CD14-positive monocyte (primary cell): ENCODE measurements at regions not wholly inside any gene's neighbourhood (a gene's known extent, or its start where the extent isn't known, plus 50 kb on each side); places are given as distances from the start of the nearest gene placed in this dataset.

Experiments used
- DNase-seq, 3 donors: peaks; one replicate each; pipeline ENCODE4 v3.0.0-alpha.2; 2011 to 2022
- H2AFZ ChIP-seq: 2 replicates; pipeline ENCODE4 v1.6.0; 2012; ENCODE audit warnings: mild to moderate bottlenecking, low read depth, low read length, inconsistent platforms; ENCODE audit not compliant: insufficient read depth, poor library complexity, severe bottlenecking
- H3K27ac ChIP-seq, 2 donors: 1 replicate in 1 of 2; 2 replicates in 1 of 2; pipeline ENCODE4 v1.5.1; 2012 to 2013; ENCODE audit warnings: low read length in 2 of 2, control low read depth in 1 of 2, inconsistent platforms in 1 of 2, low read depth in 1 of 2, mild to moderate bottlenecking in 1 of 2
- H3K27me3 ChIP-seq, 2 donors: one replicate each; pipeline versions ENCODE4 v1.6.0 to v1.6.1; 2011 to 2013; ENCODE audit warnings: low read length in 2 of 2; ENCODE audit not compliant: control insufficient read depth in 2 of 2, insufficient read depth in 2 of 2
- H3K36me3 ChIP-seq, 2 donors: replicated peaks in 1 of 2; 1 replicate in 1 of 2; 2 replicates in 1 of 2; pipeline versions ENCODE4 v1.5.1 to v1.6.1; 2012 to 2013; ENCODE audit warnings: low read length in 2 of 2, control low read depth in 1 of 2, inconsistent platforms in 1 of 2, mild to moderate bottlenecking in 1 of 2; ENCODE audit not compliant: insufficient read depth in 2 of 2, control insufficient read depth in 1 of 2
- H3K4me1 ChIP-seq, 2 donors: 1 replicate in 1 of 2; 2 replicates in 1 of 2; pipeline versions ENCODE4 v1.5.1 to v1.6.1; 2012 to 2013; ENCODE audit warnings: low read length in 2 of 2, control low read depth in 1 of 2, inconsistent platforms in 1 of 2, mild to moderate bottlenecking in 1 of 2, moderate library complexity in 1 of 2; ENCODE audit not compliant: insufficient read depth in 2 of 2, control insufficient read depth in 1 of 2
- H3K4me2 ChIP-seq: replicated peaks from 2 replicates; pipeline ENCODE3; 2012; ENCODE audit warnings: low read length, moderate library complexity, mild to moderate bottlenecking; ENCODE audit not compliant: poor library complexity, severe bottlenecking; ENCODE audit errors: extremely low read depth
- H3K4me3 ChIP-seq, 3 experiments: fragments of 200-600 bp in 1 of 3; sonication (generic) in 1 of 3; replicated peaks in 1 of 3; 1 replicate in 2 of 3; 2 replicates in 1 of 3; pipeline ENCODE4 v1.5.1; 2011 to 2013; ENCODE audit warnings: low read length in 3 of 3, mild to moderate bottlenecking in 3 of 3, control low read depth in 2 of 3, low read depth in 2 of 3, inconsistent platforms in 1 of 3, moderate library complexity in 1 of 3
- H3K79me2 ChIP-seq: 2 replicates; pipeline ENCODE4 v1.6.0; 2012; ENCODE audit warnings: mild to moderate bottlenecking, control low read depth, inconsistent platforms, low read length, moderate library complexity; ENCODE audit not compliant: insufficient read depth
- H3K9ac ChIP-seq: 2 replicates; pipeline ENCODE4 v1.6.0; 2017; ENCODE audit warnings: low read length, mild to moderate bottlenecking; ENCODE audit not compliant: insufficient read depth, poor library complexity, severe bottlenecking
- H3K9me3 ChIP-seq, 2 donors: replicated peaks in 1 of 2; 1 replicate in 1 of 2; 2 replicates in 1 of 2; pipeline versions ENCODE4 v1.5.1 to v1.6.1; 2012 to 2013; ENCODE audit warnings: low read length in 2 of 2, control low read depth in 1 of 2; ENCODE audit not compliant: control insufficient read depth in 1 of 2, insufficient read depth in 1 of 2
- H4K20me1 ChIP-seq: 2 replicates; pipeline ENCODE4 v1.6.0; 2012; ENCODE audit warnings: mild to moderate bottlenecking, low read length, control low read depth, moderate library complexity; ENCODE audit not compliant: insufficient read depth
- H3K27ac Mint-ChIP-seq, 7 donors: one replicate each; pipeline ENCODE4 v1.8.0; 2020; ENCODE audit warnings: mild to moderate bottlenecking in 7 of 7, mixed read lengths in 7 of 7, moderate library complexity in 6 of 7, inconsistent platforms in 2 of 7
- H3K27me3 Mint-ChIP-seq, 3 donors: one replicate each; pipeline ENCODE4 v1.8.0; 2021 to 2022; ENCODE audit warnings: low read depth in 3 of 3, mild to moderate bottlenecking in 3 of 3, mixed read lengths in 3 of 3, moderate library complexity in 3 of 3, inconsistent platforms in 1 of 3
- H3K36me3 Mint-ChIP-seq, 2 donors: one replicate each; pipeline ENCODE4 v1.8.0; 2020; ENCODE audit warnings: mixed read lengths in 2 of 2, inconsistent platforms in 1 of 2, mild to moderate bottlenecking in 1 of 2
- H3K4me1 Mint-ChIP-seq: one replicate; pipeline ENCODE4 v1.8.0; 2020; ENCODE audit warnings: mild to moderate bottlenecking, mixed read lengths
- H3K4me3 Mint-ChIP-seq, 2 donors: one replicate each; pipeline ENCODE4 v1.8.0; 2020; ENCODE audit warnings: mild to moderate bottlenecking in 2 of 2, mixed read lengths in 2 of 2, moderate library complexity in 1 of 2
- H3K9me3 Mint-ChIP-seq, 7 donors: one replicate each; pipeline ENCODE4 v1.8.0; 2020 to 2022; ENCODE audit warnings: mixed read lengths in 7 of 7, mild to moderate bottlenecking in 6 of 7, moderate library complexity in 6 of 7, inconsistent platforms in 2 of 7
- CTCF ChIP-seq: fragments of 200-600 bp; IDR thresholded peaks from one replicate; pipeline ENCODE4 v1.8.0; 2022; ENCODE audit warnings: antibody characterized with exemption, mild to moderate bottlenecking
- WGBS: methylation state at CpG from one replicate; pipeline ENCODE4 v1.1.5; 2013; ENCODE audit warnings: missing lambda C conversion rate; ENCODE audit not compliant: insufficient coverage; 5-methylcytosine and 5-hydroxymethylcytosine counted together
- intact Hi-C, 2 donors: fragments of 100-400 bp; cut with micrococcal nuclease; formaldehyde crosslinking; loops; one replicate each; pipeline versions ENCODE4 v1.15.0 to v1.15.1; 2023

- Histone ChIP-seq H3K27me3 (peaks cover 3 to 4% of the 10 kb centered on the region in 2 donors), H3K79me2 (no peaks in the 10 kb centered on the region), H4K20me1 (no peaks in the 10 kb centered on the region), H3K4me1 (no peaks in the 10 kb centered on the region), H3K4me3 (no peak overlapping the region), H3K9ac (no peak overlapping the region), H3K27ac (no peak overlapping the region), H3K36me3 (no peaks in the 10 kb centered on the region), H3K9me3 (peaks cover 0 to 8% of the 10 kb centered on the region in 2 donors), H2AFZ (no peak overlapping the region), H3K4me2 (no peak overlapping the region)
- no peak for TF ChIP-seq CTCF
- WGBS, result 61% methylated on average over 2 of the region's 3 CpGs
- no peaks in the 10 kb centered on the region for H3K4me1 Mint-ChIP-seq
- DNase-seq, result no peak
- no peak overlapping the region for H3K27ac Mint-ChIP-seq
- intact Hi-C loops, result no loop called here
- H3K4me3 Mint-ChIP-seq, result no peak overlapping the region
- H3K36me3 Mint-ChIP-seq, result no peaks in the 10 kb centered on the region
- H3K9me3 Mint-ChIP-seq, result peaks cover 2 to 7% (median 5%) of the 10 kb centered on the region in 7 donors
- peaks cover 4 to 7% (median 7%) of the 10 kb centered on the region in 3 donors for H3K27me3 Mint-ChIP-seq
Measured at GRCh38 chr1:30028939-30029338, 694.4 kb downstream of the MATN1 start.

- H3K27me3 ChIP-seq, result peaks cover 3 to 4% of the 10 kb centered on the region in 2 donors
- intact Hi-C loops, result no loop called here
- Mint-ChIP-seq H3K4me1 (no peaks in the 10 kb centered on the region), H3K27me3 (peaks cover 4 to 7% (median 5%) of the 10 kb centered on the region in 3 donors), H3K27ac (no peak overlapping the region), H3K4me3 (no peak overlapping the region), H3K36me3 (no peaks in the 10 kb centered on the region), H3K9me3 (peaks cover 2 to 9% (median 6%) of the 10 kb centered on the region in 7 donors)
- H3K9me3 ChIP-seq, result peaks cover 0 to 6% of the 10 kb centered on the region in 2 donors
- 71% methylated on average over 1 of the region's 2 CpGs for WGBS
- DNase-seq, result no peak
- H3K9ac ChIP-seq, result no peak overlapping the region
- H3K4me1 ChIP-seq, result no peaks in the 10 kb centered on the region
- no peak for TF ChIP-seq CTCF
- no peak overlapping the region for H2AFZ ChIP-seq
- no peak overlapping the region for H3K27ac ChIP-seq
- H3K4me3 ChIP-seq, result no peak overlapping the region
- no peaks in the 10 kb centered on the region for H3K36me3 ChIP-seq
- H4K20me1 ChIP-seq, result no peaks in the 10 kb centered on the region
- no peaks in the 10 kb centered on the region for H3K79me2 ChIP-seq
- H3K4me2 ChIP-seq, result no peak overlapping the region
Measured at GRCh38 chr1:30028283-30028682, 695.1 kb downstream of the MATN1 start.
